Keratinocyte (primary cell): ENCODE measurements at regions not wholly inside any gene's neighbourhood (a gene's known extent, or its start where the extent isn't known, plus 50 kb on each side); places are given as distances from the start of the nearest gene placed in this dataset.

ENCODE experiments used
- DNase-seq: peaks from one replicate; pipeline ENCODE4 v3.0.0-alpha.2; 2011; ENCODE audit warnings: low read depth, missing footprints, low spot score
- FAIRE-seq: peaks from 2 replicates; lab custom pipeline; 2011; peaks lifted over from hg19 to GRCh38; lab: Jason Lieb, UNC
- H2AFZ ChIP-seq: 2 replicates; pipeline ENCODE4 v1.6.0; 2012; ENCODE audit warnings: low read length, control low read depth, inconsistent platforms; ENCODE audit not compliant: control insufficient read depth
- H3K27ac ChIP-seq: 2 replicates; pipeline ENCODE4 v1.5.1; 2011; ENCODE audit warnings: low read length; ENCODE audit not compliant: control insufficient read depth, insufficient read depth
- H3K27me3 ChIP-seq: 3 replicates; pipeline ENCODE4 v1.6.0; 2011; ENCODE audit warnings: low read length; ENCODE audit not compliant: control insufficient read depth, insufficient read depth; ENCODE audit errors: extremely low read depth
- H3K36me3 ChIP-seq, 2 experiments: 2 replicates in 1 of 2; 3 replicates in 1 of 2; pipeline ENCODE4 v1.5.1; 2011; ENCODE audit warnings: low read length in 2 of 2, mild to moderate bottlenecking in 1 of 2; ENCODE audit not compliant: control insufficient read depth in 2 of 2, insufficient read depth in 2 of 2; ENCODE audit errors: extremely low read depth in 1 of 2
- H3K4me1 ChIP-seq: 3 replicates; pipeline ENCODE4 v1.5.1; 2011; ENCODE audit warnings: low read length; ENCODE audit not compliant: control insufficient read depth, insufficient read depth; ENCODE audit errors: extremely low read depth
- H3K4me2 ChIP-seq: 3 replicates; pipeline ENCODE4 v1.6.0; 2011; ENCODE audit warnings: low read depth, low read length; ENCODE audit not compliant: control insufficient read depth, insufficient read depth; ENCODE audit errors: extremely low read depth
- H3K4me3 ChIP-seq, 3 experiments: fragments of 200-600 bp in 1 of 3; sonication (generic) in 1 of 3; 2 replicates in 2 of 3; 3 replicates in 1 of 3; pipeline ENCODE4 v1.5.1; 2011 to 2016; ENCODE audit warnings: low read length in 3 of 3, mild to moderate bottlenecking in 3 of 3, control low read depth in 2 of 3, inconsistent platforms in 1 of 3, low read depth in 1 of 3, mixed read lengths in 1 of 3, mixed run types in 1 of 3, moderate library complexity in 1 of 3; ENCODE audit not compliant: control insufficient read depth in 2 of 3, insufficient read depth in 2 of 3; ENCODE audit errors: extremely low read depth in 1 of 3
- H3K79me2 ChIP-seq: 2 replicates; pipeline ENCODE4 v1.6.0; 2012; ENCODE audit warnings: low read length; ENCODE audit not compliant: control insufficient read depth, insufficient read depth
- H3K9ac ChIP-seq: 3 replicates; pipeline ENCODE4 v1.6.0; 2011; ENCODE audit warnings: low read length; ENCODE audit not compliant: control insufficient read depth, insufficient read depth; ENCODE audit errors: extremely low read depth
- H3K9me1 ChIP-seq: 3 replicates; pipeline ENCODE4 v1.6.0; 2011; ENCODE audit warnings: low read length; ENCODE audit not compliant: control insufficient read depth, insufficient read depth; ENCODE audit errors: extremely low read depth
- H3K9me3 ChIP-seq: 2 replicates; pipeline ENCODE4 v1.5.1; 2012; ENCODE audit warnings: low read depth, low read length; ENCODE audit not compliant: control insufficient read depth
- H4K20me1 ChIP-seq: 3 replicates; pipeline ENCODE4 v1.6.0; 2011; ENCODE audit warnings: low read length; ENCODE audit not compliant: control insufficient read depth, insufficient read depth; ENCODE audit errors: extremely low read depth
- EZH2 ChIP-seq: IDR thresholded peaks from one replicate; pipeline ENCODE4 v1.6.1; 2012; ENCODE audit warnings: inconsistent platforms, mild to moderate bottlenecking, low read length, moderate library complexity
- dilution Hi-C: fragments of 300-500 bp; cut with MboI; formaldehyde crosslinking; loops from one replicate; pipeline ENCODE4 v1.7.0; 2020; ENCODE audit warnings: low sequenced_read_pairs; ENCODE audit not compliant: extremely low pct_ligation_motif_present
- TF ChIP-seq, protein P1 (sequence below), 3 experiments: IDR thresholded peaks in 1 of 3; conservative IDR thresholded peaks in 1 of 3; optimal IDR thresholded peaks in 1 of 3; 2 replicates in 2 of 3; 3 replicates in 1 of 3; pipeline versions ENCODE3 to v1.5.1; 2011; ENCODE audit warnings: low read length in 3 of 3, mild to moderate bottlenecking in 3 of 3, moderate library complexity in 2 of 3, control low read depth in 1 of 3, inconsistent platforms in 1 of 3; ENCODE audit not compliant: insufficient read depth in 2 of 3; ENCODE audit errors: extremely low read depth in 1 of 3

- H3K4me1 ChIP-seq = no peaks in the 10 kb centered on the region
- FAIRE-seq (no peak), DNase-seq (no peak)
- H3K9me3 ChIP-seq = no peaks in the 10 kb centered on the region
- H3K9ac ChIP-seq = no peak overlapping the region
- H3K27me3 ChIP-seq = no peaks in the 10 kb centered on the region
- dilution Hi-C loops = no loop called here
- H3K4me2 ChIP-seq = no peak overlapping the region
- H3K79me2 ChIP-seq = no peaks in the 10 kb centered on the region
- no peak overlapping the region for H2AFZ ChIP-seq
- no peaks in the 10 kb centered on the region for H3K36me3 ChIP-seq
- no peaks in the 10 kb centered on the region for H4K20me1 ChIP-seq
- H3K4me3 ChIP-seq = no peak overlapping the region
- no peak overlapping the region for H3K27ac ChIP-seq
- no peaks in the 10 kb centered on the region for H3K9me1 ChIP-seq
- no peak for TF ChIP-seq EZH2
These were observed 173.4 kb upstream of the FANCL start for GRCh38 chr2:58414506-58414905.

GRCh38 chr2:58410549-58410948 lies 169.4 kb upstream of the FANCL start:
- H2AFZ ChIP-seq = no peak overlapping the region
- H3K4me2 ChIP-seq = no peak overlapping the region
- H3K4me1 ChIP-seq = no peaks in the 10 kb centered on the region
- no peaks in the 10 kb centered on the region for H3K79me2 ChIP-seq
- no peak overlapping the region for H3K9ac ChIP-seq
- H3K36me3 ChIP-seq = no peaks in the 10 kb centered on the region
- no peaks in the 10 kb centered on the region for H3K9me3 ChIP-seq
- no peak for DNase-seq
- no peak overlapping the region for H3K4me3 ChIP-seq
- dilution Hi-C loops = no loop called here
- H4K20me1 ChIP-seq = no peaks in the 10 kb centered on the region
- no peak for TF ChIP-seq EZH2
- TF ChIP-seq, protein P1, sequence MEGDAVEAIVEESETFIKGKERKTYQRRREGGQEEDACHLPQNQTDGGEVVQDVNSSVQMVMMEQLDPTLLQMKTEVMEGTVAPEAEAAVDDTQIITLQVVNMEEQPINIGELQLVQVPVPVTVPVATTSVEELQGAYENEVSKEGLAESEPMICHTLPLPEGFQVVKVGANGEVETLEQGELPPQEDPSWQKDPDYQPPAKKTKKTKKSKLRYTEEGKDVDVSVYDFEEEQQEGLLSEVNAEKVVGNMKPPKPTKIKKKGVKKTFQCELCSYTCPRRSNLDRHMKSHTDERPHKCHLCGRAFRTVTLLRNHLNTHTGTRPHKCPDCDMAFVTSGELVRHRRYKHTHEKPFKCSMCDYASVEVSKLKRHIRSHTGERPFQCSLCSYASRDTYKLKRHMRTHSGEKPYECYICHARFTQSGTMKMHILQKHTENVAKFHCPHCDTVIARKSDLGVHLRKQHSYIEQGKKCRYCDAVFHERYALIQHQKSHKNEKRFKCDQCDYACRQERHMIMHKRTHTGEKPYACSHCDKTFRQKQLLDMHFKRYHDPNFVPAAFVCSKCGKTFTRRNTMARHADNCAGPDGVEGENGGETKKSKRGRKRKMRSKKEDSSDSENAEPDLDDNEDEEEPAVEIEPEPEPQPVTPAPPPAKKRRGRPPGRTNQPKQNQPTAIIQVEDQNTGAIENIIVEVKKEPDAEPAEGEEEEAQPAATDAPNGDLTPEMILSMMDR (optimal IDR thresholded peaks at IDR 0.05 in 1 of 3, IDR thresholded peaks at IDR 0.05 in 1 of 3, conservative IDR thresholded peaks at IDR 0.05 in 1 of 3; ENCODE audit: extremely low read depth in 1 of 3, insufficient read depth in 2 of 3, low read length in 3 of 3) = no peak
- H3K9me1 ChIP-seq = no peaks in the 10 kb centered on the region
- H3K27ac ChIP-seq = no peak overlapping the region
- FAIRE-seq = no peak
- H3K27me3 ChIP-seq = no peaks in the 10 kb centered on the region

DNA sequence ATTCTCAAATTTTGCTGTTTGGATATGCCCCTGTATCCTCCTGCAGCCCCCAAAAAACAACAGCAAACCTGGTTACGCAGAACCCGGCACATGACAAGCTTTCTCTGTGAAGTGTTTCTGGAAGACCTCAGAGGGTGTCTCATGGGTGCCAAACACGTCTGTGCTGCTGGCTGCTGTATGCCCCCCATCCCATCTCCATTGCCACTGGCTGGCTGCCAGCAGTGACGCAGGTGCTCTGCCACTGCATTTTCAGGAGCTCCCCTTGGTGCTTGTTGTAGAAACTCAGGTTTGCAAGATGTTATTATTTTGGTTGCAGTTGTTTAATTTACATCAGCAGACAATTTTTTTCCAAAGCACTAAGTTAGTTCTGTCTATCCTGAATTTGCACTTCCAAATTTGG lies 166.4 kb upstream of the FANCL start:
- Histone ChIP-seq H3K36me3 (no peaks in the 10 kb centered on the region), H3K27ac (no peak overlapping the region), H2AFZ (no peak overlapping the region), H3K4me1 (no peaks in the 10 kb centered on the region), H3K9me1 (no peaks in the 10 kb centered on the region), H3K27me3 (no peaks in the 10 kb centered on the region), H3K9ac (no peak overlapping the region), H3K9me3 (no peaks in the 10 kb centered on the region), H3K79me2 (no peaks in the 10 kb centered on the region), H3K4me2 (no peak overlapping the region), H3K4me3 (no peak overlapping the region), H4K20me1 (no peaks in the 10 kb centered on the region)
- FAIRE-seq (no peak), DNase-seq (no peak)
- dilution Hi-C loops = no loop called here
- TF ChIP-seq, protein P1 (optimal IDR thresholded peaks at IDR 0.05 in 1 of 3, IDR thresholded peaks at IDR 0.05 in 1 of 3, conservative IDR thresholded peaks at IDR 0.05 in 1 of 3; ENCODE audit: extremely low read depth in 1 of 3, insufficient read depth in 2 of 3, low read length in 3 of 3) = no peak
- TF ChIP-seq EZH2 = no peak
